ACHN (cell line): ENCODE measurements at regions not wholly inside any gene's neighbourhood (a gene's known extent, or its start where the extent isn't known, plus 50 kb on each side); places are given as distances from the start of the nearest gene placed in this dataset.

Experiments used
- DNase-seq: peaks from one replicate; pipeline ENCODE4 v3.0.0-alpha.2; 2015
- in situ Hi-C: cut with HindIII; loops from 2 replicates; pipeline ENCODE4 v1.10.0; 2017; ENCODE audit warnings: low sequenced_read_pairs, low pct_ligation_motif_present, low pct_unique_long_range_greater_than_20kb

DNA sequence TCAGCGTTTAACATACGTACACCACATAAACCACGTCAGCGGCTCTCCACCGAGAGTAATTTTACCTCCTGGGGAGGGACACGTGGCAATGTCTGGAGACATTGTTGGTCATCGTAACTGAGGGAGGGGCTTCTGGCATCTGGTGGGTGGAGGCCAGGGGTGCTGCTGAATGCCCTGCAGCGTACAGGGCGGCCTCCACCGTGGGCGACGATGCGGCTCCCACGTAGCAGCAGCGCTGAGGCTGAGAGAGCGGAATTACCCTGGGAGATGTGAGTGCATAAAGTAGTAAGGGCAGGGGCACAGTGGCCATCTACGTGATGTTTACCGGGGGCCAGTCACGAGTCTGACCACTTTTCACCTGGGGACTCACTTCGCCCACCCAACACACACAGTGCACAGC, 212.4 kb downstream of the RBFOX3 start:
- in situ Hi-C loops = loop anchor here (25.0 kb wide), 1 partner anchor 211 kb away; no protein-coding TSS in a partner anchor

DNA sequence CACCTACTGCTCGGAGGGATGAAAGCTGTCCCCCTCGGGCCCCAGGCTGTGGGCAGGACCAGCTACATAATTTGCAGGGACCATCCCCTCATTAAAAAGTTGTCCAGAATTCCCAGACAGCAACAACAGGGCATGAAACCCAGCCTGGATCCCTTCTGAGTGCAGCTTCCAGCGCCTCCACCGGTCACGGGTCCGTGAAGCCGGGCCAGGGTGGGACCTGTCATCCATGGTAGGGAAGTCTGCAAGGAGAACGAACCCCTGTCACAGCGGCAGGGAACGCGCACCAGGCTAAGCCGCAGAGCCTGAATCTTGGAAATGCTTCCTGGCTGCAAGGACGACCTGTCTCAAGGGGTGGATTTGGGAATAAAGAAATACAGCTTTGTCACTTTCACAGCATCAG, 214.2 kb downstream of the RBFOX3 start:
- in situ Hi-C loops = loop anchor here (25.0 kb wide), 1 partner anchor 209 kb away; no protein-coding TSS in a partner anchor
- DNase-seq = no peak

More for the DNA sequence above, 212.4 kb downstream of the RBFOX3 start:
- no peak for DNase-seq

DNA sequence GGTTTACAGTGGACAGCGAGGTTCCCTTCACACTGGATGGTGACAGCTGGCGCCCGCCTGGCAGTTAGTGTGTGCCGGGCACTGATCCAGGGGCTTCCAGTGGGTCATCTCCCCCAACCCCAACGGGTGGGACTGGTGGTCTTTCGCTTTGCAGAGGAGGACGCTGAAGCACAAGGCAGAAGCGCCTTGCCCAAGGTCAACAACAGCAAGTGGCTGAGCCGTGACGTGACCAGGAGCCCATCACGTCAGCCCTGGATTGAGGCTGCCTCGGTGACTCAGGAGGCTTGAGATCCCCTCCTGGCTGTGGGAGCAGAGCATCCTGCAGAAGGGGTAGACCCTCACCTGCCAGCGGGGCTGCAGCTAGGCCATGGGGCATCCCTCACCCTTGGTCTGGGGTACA, 215.3 kb downstream of the RBFOX3 start:
- in situ Hi-C loops = loop anchor here (25.0 kb wide), 1 partner anchor 208 kb away; no protein-coding TSS in a partner anchor
- DNase-seq = no peak

DNA sequence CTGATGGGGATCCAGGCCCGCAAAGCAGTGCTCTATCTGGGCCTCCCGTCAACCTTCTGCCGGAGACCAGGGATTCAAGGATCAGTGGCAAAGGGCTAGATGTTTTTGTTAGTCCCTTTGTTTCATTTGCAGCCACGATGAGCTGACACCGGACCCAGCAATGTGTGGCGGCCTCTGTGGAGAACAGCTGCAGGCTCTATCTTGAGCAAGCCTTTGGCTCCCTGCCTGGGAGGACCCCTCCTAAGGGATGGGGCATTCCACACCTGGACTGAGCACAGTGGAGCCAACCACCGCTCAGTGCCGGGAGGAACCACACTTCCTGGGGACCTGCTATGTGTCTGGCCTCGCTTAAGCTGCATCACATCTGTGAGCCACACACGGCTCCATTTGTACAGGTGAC, 215.8 kb downstream of the RBFOX3 start:
- in situ Hi-C loops = loop anchor here (25.0 kb wide), 1 partner anchor 208 kb away; no protein-coding TSS in a partner anchor
- no peak for DNase-seq

DNA sequence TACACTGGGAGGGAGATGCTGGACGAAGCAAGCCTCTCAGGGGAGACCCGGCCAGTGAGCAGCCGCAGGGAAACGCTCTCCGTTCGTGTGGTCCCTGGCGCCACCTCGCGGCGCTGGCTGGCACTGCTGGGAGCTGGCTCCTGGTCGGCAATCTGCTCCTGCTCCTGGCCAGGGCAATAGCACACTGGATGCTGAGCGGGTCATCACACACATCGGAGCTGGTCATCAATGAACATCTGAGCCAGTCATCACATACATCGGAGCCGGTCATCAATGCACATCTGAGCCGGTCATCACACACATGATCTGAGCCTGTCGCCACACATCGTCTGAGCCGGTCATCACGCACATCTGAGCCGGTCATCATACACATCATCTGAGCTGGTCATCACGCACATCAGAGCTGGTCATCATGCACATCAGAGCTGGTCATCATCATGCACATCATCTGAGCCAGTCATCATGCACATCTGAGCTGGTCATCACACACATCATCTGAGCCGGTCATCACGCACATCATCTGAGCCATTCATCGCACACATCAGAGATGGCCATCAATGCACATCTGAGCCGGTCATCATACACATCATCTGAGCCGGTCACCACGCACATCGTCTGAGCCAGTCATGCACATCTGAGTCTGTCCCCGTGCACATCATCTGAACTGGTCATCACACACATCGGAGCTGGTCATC, 217.3 kb downstream of the RBFOX3 start:
- in situ Hi-C loops = loop anchor here (25.0 kb wide), 1 partner anchor 206 kb away; no protein-coding TSS in a partner anchor
- DNase-seq = peak; percentile 74

DNA sequence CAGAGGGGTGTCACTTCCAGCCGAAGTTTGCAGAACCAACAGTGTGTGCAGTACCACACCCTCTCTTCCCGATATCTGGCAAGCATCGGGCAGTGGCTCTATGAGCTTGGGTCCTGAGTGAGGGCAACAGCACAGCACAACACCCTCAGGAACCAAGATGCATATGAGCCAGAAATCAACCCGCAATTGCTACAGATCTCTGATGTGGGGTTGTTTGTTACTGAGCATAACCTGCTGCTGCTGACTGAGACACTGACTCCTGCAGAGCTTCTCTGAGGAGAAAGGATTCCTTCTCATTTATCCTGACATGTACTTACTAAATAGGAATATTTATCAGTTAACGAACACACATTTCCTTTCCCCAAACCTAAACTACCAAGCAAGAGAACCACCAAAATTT, 218.3 kb downstream of the RBFOX3 start:
- in situ Hi-C loops = loop anchor here (25.0 kb wide), 1 partner anchor 205 kb away; no protein-coding TSS in a partner anchor
- no peak for DNase-seq

DNA sequence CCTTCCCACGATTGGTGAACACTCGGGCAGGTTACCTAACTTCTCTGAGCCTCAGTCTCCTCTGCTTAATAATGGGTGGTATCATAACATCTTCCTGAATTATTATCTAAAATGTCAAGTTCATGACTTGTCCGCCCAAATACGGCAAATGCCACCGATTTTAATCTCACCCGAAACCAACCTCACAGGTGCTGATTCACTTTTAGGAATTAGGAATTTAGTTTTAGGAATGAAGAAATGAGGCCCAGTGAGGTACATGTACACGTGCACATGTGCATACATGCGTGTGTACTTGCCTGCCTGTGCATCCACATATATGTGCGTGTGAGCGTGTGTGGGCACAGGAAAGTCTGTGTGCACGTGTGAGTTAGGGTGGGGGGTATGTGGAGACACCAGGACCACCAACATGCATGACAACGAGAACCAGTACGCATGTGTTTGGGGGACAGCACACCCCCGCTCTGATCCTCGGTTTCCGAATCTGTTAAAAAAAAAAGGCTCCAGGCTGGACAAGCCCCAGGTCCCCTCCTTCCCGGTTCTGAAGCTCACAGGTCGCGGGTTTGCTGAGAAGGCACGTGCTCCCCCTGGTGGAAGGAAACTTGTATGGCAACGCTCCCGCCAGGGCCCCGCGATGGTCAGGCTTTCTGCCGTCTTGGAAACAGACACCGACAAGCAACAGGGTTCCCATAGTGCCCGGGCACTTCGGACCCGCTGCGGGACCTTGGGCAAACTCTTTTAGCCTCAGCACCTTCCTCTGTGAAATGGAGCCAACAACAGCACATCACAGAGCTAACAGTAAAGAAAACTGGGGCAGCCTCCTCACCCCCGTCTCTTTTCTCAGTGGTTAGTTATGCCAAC, 219.2 kb downstream of the RBFOX3 start:
- in situ Hi-C loops = loop anchor here (25.0 kb wide), 1 partner anchor 204 kb away; no protein-coding TSS in a partner anchor
- peak; percentile 67 for DNase-seq

DNA sequence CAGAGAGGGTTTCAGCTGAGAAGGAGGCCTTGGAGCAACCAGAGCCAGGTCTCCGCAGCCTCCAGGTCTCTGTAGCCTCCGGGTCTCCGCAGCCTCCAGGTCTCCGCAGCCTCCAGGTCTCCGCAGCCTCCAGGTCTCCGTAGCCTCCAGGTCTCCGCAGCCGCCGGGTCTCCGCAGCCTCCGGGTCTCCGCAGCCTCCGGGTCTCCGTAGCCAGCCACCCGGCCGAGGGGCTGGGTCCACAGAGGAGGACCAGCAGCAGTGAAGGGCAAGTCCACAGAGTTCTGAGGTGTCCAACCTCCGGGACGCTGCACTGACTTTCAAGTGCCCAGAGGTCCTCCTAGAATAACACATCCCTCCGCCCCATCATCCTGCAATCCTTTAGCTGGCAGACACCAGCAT, 221.0 kb downstream of the RBFOX3 start:
- DNase-seq = no peak
- in situ Hi-C loops = loop anchor here (25.0 kb wide), 1 partner anchor 203 kb away; no protein-coding TSS in a partner anchor

DNA sequence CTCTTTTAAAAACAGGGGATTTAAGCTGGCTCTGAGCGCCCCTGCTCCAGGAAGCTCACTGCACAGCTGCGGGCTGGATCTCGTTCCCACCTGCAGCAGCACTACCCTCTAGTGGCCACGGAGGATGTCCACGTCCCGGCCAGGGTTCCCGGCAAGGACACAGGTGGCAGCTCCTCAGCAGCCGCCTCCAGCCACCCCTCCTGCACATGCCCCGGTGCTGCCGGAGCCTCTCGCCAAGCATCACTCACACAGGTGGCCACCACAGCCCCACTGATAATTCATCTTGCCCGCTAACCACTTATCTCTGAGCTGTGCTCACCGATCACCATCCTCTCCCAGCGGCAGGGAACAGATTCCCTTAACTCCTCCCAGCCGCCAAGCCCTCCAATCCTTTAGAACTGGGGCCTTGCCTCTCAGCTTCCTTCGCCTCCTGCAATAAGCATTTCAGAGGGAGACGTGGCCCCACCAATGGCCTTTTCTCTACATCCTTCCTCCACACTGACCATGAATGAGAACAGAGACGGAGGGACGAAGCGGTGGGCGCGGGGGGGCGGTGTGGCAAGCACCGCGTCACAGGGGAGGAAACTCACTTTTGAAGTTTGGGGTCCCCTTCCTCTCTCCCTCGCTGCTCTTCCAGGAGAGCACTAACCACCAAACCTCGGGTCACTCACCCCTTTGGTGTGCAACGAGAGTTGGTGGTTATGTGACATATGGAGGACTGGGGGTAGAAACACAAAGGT, 222.1 kb downstream of the RBFOX3 start:
- in situ Hi-C loops = loop anchor here (25.0 kb wide), 1 partner anchor 201 kb away; no protein-coding TSS in a partner anchor

DNA sequence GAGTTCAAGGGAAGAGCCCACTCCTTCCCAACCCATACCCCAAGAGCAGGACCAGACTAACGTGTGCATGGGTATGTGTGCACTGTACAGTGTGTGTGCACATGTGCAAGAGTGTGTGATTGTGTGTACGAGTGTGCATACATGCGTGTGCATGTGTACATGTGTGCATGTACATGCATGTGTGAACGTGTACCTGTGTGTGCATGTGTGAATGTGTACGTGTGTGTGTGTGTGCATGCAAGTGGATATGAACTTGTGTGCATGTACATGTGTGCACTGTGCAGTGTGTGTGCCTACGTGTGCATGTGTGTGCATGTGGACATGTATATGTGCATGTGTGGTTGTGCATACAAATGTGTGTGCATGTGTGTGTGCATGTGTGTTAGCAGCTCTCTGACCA, 223.1 kb downstream of the RBFOX3 start:
- no peak for DNase-seq
- in situ Hi-C loops = loop anchor here (25.0 kb wide), 1 partner anchor 200 kb away; no protein-coding TSS in a partner anchor

More for the DNA sequence above, 222.1 kb downstream of the RBFOX3 start:
- DNase-seq = peak; percentile 65

DNA sequence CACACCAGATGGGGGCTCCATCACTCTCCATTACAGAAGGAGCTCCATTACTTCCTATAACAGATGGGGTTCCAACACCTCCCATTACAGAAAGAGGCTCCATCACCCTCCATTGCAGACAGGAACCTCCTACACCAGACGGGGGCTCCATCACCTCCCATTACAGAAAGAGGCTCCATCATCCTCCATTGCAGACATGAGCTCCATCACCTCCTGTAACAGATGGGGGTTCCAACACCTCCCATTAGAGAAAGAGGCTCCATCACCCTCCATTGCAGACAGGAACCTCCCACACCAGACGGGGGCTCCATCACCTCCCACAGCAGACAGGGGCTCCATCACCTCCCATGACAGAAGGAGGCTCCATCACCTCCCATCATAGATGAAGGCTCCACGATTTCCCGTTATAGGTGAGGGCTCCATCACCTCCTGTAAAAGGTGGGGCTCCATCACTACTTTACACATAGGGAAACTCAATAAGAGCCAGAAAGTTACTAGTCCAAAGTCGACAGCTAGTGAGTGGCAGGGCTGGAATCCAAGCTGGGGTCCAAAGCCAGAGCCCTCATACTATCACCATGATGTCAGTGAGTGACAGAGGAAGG, 224.8 kb downstream of the RBFOX3 start:
- DNase-seq = no peak
- in situ Hi-C loops = loop anchor here (25.0 kb wide), 1 partner anchor 199 kb away; no protein-coding TSS in a partner anchor

DNA sequence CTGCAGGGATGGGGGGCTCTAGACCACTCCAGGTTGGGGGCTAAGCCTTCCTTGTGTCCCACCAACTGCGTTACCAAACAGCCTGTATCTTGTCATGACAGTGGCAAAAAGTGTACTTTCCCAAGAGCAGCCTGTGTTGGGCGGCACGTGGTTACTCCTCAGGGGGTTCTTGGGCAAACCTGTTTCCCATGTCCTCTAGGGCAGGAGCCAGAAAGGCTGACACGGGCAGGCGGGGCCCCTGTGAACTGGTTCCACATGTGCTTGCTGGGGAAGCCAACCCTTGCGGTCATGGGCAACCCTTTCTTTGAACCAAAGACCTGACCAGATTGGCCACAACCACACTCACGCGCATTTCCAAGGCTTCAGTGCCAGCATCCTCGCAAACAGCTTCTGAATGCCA, 228.5 kb downstream of the RBFOX3 start:
- DNase-seq = no peak
- in situ Hi-C loops = loop anchor here (25.0 kb wide), 1 partner anchor 195 kb away; no protein-coding TSS in a partner anchor

DNA sequence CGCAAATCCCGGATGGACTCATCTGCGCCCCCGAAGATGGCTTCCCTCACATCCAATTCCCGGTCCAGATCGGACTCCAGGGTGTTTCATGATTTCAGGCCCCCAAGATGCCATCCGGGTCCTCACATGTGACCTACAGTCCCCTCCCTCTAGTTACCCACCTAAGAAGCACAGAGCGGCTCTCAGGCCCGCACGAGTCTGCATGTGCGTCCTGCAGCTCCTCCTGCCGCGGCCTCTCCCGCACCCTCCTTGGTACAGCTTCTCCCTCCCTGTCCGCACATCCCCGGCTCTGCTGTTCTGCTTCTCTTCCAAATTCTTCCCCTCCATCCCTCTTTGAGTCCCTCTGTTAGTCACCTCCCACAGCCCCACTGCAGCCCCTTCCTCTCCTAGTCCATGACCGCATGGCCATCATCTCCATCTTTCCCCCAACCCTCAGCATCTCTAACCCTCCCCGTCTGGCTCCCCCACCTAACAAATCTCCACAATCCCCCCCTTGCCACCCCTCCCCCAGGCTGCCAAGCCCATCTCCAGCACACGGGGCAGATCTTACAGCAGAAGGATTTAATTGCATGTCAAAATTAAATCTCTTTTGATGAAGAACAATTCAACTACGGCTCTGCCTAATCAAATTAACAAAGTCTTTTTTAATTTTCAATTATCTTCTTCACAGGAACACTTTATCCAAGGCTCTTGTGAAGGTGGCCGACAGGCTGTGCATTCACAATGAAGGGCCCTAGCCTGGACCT, 231.0 kb downstream of the RBFOX3 start:
- no peak for DNase-seq
- in situ Hi-C loops = loop anchor here (25.0 kb wide), 1 partner anchor 193 kb away; no protein-coding TSS in a partner anchor

DNA sequence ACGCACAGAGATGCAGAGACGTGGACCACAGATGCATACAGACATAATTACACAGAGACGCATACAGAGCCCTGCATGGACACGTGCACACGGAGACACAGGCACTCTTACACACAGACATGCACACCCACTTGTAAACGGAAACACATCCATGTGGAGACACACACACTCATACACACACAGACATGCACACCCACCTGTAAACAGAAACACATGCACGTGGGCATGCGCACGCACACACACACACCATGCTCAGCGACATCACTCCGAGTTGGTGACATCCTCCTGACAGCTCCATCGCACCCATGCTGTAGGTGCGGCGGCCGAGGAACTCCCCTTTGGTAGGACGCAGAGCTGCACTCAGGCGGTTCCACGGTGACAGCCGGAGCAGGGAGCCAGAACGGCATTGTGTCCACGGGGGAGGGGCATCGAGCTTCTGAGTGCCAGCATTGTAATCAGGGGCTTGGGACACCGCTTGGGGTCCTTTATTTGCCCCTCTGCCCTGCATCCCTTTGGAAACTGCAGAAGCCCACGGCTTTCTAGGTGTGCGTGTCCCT, 233.5 kb downstream of the RBFOX3 start:
- no peak for DNase-seq
- in situ Hi-C loops = loop anchor here (25.0 kb wide), 1 partner anchor 190 kb away; no protein-coding TSS in a partner anchor

DNA sequence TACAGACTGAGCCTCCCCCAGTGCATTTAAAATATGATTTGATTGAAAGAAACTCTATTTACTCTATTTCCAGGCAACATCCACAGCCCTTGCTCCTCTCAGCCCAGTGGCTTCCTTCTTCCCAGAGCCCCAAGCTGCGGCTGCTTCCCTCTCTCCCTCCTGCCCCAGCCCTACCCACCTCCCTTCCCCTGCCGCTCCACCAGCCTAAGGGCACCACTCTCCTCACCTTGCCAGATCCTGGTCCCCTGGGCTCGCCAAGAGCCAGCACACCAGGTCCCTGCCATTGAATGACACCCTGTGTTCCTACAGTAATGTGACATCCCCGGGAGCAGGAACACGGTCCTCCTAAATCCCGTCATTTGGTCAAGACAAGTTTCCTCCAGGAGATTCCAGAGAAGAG, 236.0 kb downstream of the RBFOX3 start:
- DNase-seq = no peak
- in situ Hi-C loops = loop anchor here (25.0 kb wide), 1 partner anchor 188 kb away; no protein-coding TSS in a partner anchor

DNA sequence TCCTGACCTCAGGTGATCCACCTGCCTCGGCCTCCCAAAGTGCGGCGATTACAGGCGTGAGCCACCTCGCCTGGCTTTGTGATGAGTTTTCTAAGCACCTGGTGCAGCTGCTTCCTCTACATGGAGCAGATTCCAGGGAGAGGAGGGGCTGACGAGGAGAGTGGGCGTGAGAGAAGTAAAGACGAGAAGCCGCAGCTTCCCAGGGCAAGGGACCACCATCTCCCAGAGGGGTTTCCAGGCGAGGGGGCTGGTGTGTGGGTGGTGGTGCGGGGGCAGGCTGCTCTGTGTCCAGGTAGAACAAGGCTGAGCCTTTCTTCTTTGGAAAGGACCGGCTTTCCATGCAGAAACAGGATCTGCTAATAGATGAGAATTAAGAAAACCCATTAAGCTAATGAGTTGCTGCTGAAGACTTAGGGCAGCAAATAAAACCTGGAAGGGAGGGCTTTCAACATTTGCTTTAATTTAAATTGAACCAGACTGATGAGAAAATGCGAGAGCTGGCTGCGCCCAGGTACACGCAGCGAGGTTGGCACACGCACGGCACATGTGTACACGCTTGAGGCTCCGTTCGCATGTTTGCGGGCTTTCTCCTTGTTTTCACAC, 236.7 kb downstream of the RBFOX3 start:
- in situ Hi-C loops = no loop called here
- DNase-seq = no peak
